Activated naive CD8-positive, alpha-beta T cell treated with anti-CD3 and anti-CD28 coated beads, Interleukin-2, amount 50 U/mL, for 24 hours (primary cell): ENCODE measurements at regions not wholly inside any gene's neighbourhood (a gene's known extent, or its start where the extent isn't known, plus 50 kb on each side); places are given as distances from the start of the nearest gene placed in this dataset.

ENCODE experiments used
- ATAC-seq: fragments of 150-1000 bp; cut with Tn5 transposase; one replicate; pipeline ENCODE4 v1.10.0; 2021
- DNase-seq: peaks from one replicate; pipeline ENCODE4 v3.0.0; 2021
- H3K27ac Mint-ChIP-seq: one replicate; pipeline ENCODE4 v1.8.0; 2021; ENCODE audit warnings: mild to moderate bottlenecking, mixed read lengths
- H3K27me3 Mint-ChIP-seq: one replicate; pipeline ENCODE4 v1.8.0; 2021; ENCODE audit warnings: mixed read lengths
- H3K36me3 Mint-ChIP-seq: one replicate; pipeline ENCODE4 v1.8.0; 2021; ENCODE audit warnings: low read depth, mixed read lengths
- H3K4me1 Mint-ChIP-seq: one replicate; pipeline ENCODE4 v1.8.0; 2021; ENCODE audit warnings: mixed read lengths
- H3K4me3 Mint-ChIP-seq: one replicate; pipeline ENCODE4 v1.8.0; 2021; ENCODE audit warnings: mild to moderate bottlenecking, moderate library complexity, mixed read lengths
- H3K9me3 Mint-ChIP-seq: one replicate; pipeline ENCODE4 v1.8.0; 2021; ENCODE audit warnings: mixed read lengths

DNA sequence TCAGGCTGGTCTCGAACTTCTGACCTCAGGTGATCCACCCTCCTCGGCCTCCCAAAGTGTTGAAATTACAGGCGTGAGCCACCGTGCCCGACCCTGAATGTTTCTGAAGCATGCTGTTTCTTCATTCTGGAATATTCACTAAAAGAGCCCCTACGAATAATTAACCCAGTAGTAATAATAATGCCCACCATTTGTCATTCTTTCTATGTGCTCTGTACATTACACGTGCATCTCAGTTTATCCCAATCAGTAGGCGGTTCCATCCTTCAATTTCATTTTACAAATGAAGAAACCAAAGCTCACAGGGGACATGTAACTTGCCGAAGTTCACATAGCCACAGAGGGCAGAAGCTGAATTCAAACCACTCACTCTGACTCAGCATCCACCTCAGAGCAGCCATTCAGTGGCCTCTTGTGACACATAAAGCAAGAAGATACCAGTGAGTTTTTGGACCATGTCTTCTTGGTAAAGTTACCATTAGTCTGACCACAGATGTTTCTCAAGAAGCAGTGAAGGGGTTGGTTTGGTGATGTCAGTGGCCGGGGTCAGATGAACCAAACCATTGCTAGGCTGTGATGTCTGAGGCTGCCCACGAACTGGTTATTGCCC, 71.9 kb upstream of the DUSP5 start:
- Mint-ChIP-seq H3K9me3 (peaks cover 3% of the 10 kb centered on the region), H3K27ac (peak overlapping the region; percentile 90), H3K27me3 (peaks cover 7% of the 10 kb centered on the region), H3K4me1 (peaks cover 75% of the 10 kb centered on the region), H3K36me3 (no peaks in the 10 kb centered on the region), H3K4me3 (peak overlapping the region; percentile 55)
- DNase-seq: peak; percentile 75
- peak; percentile 89 for ATAC-seq

DNA sequence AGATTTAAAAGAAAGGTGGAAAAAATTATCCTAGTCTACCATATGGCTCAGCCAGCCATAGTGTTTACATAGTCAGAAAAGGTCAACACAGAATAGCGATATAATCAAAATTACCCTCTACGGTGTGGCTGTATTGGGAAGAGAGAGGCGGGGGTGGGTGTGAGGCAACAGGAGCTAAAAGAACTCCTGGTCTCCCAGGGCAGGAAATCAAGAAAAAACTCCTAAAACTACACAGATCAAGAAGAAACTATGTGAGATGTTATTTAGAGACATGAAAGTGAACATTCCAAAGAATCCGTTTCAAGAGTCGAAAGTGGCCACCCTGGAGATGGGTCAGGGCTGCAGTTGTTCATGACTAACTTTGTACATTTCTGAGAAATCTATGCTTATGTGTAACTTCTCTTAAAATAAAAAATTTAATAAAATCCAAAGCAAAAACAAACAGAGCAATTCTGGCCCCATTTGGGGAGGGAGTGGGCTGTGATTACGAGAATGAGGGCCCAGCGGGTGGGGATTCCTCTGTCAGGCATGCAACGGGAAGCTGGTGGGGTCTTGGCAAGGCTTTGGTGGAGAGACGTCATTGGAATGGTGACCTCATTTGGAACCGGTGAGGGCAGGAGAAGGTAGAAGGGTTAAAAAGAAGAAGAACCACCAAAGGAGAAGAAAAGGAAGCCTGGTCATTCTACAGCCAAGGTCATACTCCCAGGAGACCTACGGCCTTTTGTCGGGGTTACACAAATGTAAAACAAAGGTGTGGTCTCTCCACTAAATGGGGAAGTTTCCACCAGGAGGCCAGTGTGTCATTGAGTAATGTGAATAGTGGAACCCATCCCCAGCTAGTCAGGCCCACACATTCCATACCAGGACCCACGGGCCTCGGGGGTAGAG, 71.2 kb upstream of the DUSP5 start:
- Mint-ChIP-seq H3K9me3 (peaks cover 3% of the 10 kb centered on the region), H3K27ac (peak overlapping the region; percentile 90), H3K4me3 (peak overlapping the region; percentile 55), H3K27me3 (peaks cover 6% of the 10 kb centered on the region), H3K36me3 (no peaks in the 10 kb centered on the region), H3K4me1 (peaks cover 69% of the 10 kb centered on the region)
- ATAC-seq: peak; percentile 4
- DNase-seq: no peak

DNA sequence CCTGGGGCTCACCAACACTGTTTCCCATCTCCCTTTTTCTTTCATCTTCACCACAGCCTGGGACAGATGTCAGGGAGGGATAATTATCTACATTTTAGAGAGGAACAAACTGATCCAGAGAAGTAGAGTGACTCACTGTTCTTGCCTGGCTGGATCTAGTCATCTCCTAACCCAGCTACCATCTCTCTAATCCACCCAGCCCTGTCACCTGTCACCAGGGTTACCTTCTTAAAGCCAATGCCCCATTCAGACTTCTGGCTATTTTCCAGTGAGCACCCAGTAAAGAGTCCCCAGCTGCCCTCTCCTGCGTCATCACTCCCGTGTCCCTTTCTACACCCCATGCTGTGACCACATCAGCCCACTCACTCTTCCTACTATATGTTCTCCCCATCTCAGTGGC, 68.4 kb upstream of the DUSP5 start:
- ATAC-seq (peak; percentile 29), DNase-seq (no peak)
- peak overlapping the region; percentile 30 for H3K27ac Mint-ChIP-seq
- H3K9me3 Mint-ChIP-seq: peaks cover 3% of the 10 kb centered on the region
- no peaks in the 10 kb centered on the region for H3K36me3 Mint-ChIP-seq
- H3K27me3 Mint-ChIP-seq: no peaks in the 10 kb centered on the region
- H3K4me1 Mint-ChIP-seq: peaks cover 59% of the 10 kb centered on the region
- H3K4me3 Mint-ChIP-seq: no peak overlapping the region

DNA sequence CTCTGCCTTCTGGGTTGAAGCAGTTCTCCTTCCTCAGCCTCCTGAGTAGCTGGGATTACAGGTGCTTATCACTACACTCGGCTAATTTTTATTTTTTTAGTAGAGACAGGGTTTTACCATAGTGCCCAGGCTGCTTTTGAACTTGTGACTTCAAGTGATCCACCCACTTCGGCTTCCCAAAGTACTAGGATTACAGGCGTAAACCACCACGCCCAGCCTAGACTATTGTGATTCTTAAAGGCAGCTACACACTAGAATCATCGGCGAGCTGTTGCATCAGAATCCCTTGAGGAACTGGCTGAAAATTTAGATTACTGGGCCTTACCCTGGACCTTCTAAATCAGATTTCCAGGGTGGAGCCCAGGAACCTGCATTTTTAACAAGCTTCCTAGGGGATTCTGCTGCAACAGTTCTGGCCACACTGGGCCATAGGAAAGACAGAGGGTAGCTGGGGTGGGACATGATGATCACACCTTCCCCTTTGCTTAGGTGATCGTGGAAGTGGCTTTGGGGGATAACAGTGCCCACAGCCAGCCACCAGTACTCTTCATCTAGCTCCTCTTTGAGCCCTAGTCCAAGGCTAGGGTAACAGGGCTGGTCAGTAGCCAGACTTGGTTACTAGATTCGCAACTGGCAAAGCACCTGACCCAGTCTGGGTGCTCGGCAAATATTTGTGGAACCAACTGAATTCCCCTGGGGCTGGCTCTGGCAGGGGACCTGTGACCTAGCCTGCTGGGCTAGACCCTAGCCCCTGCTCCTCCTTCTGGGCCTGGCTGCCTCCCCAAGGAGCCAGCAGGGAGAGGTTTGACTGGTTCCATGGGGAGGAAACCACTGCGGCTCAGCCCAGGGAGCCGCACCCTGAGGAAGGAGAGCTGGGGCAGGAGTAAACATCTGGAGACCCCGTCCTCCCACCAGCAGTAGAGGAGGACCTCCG, 67.1 kb upstream of the DUSP5 start:
- no peak for ATAC-seq
- peaks cover 3% of the 10 kb centered on the region for H3K9me3 Mint-ChIP-seq
- no peaks in the 10 kb centered on the region for H3K27me3 Mint-ChIP-seq
- no peak for DNase-seq
- H3K4me1 Mint-ChIP-seq: peaks cover 48% of the 10 kb centered on the region
- no peaks in the 10 kb centered on the region for H3K36me3 Mint-ChIP-seq
- H3K4me3 Mint-ChIP-seq: no peak overlapping the region
- no peak overlapping the region for H3K27ac Mint-ChIP-seq

DNA sequence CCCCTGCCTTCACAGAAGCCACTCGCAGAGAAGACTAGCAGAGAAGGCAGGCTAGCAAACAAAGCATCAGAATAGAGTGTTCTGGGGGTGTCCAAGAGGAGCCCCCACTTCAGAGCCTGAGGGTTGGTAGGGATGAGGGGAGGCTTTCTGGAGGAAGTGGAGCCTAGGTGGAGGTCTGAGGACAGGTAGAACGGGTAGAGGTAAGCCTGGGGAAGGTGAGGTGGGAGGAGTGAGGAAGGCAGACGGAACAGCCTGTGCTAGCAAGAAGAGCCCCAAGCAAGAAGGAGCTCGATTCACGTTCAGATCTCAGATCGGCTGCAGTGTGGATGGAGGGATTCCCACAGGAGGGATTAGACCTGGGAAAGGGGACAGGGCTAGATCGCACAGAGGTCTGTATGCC, 66.0 kb upstream of the DUSP5 start:
- no peaks in the 10 kb centered on the region for H3K27me3 Mint-ChIP-seq
- DNase-seq (no peak), ATAC-seq (no peak)
- H3K9me3 Mint-ChIP-seq: no peaks in the 10 kb centered on the region
- H3K27ac Mint-ChIP-seq: no peak overlapping the region
- H3K36me3 Mint-ChIP-seq: no peaks in the 10 kb centered on the region
- H3K4me1 Mint-ChIP-seq: peaks cover 38% of the 10 kb centered on the region
- no peak overlapping the region for H3K4me3 Mint-ChIP-seq

DNA sequence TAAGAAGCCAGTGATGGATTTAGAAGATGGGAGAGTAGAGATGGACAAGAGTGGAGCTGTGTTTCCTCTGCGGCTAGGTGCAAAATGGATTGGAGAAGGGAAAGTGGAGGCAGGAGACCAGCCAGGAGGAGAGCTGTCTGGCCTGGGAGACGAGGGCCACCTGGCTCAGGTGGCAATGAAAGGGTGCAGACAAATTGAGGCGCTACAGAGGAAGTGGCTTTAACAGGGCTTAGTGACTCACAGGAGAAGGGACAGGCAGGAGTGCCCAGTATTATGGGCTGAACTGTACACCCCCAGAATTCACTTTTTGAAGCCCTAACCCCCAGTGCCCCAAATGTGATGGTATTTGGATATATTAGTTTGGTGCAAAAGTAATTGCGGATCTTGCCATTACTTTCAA, 65.6 kb upstream of the DUSP5 start:
- H3K36me3 Mint-ChIP-seq: no peaks in the 10 kb centered on the region
- H3K27me3 Mint-ChIP-seq: no peaks in the 10 kb centered on the region
- H3K9me3 Mint-ChIP-seq: no peaks in the 10 kb centered on the region
- H3K27ac Mint-ChIP-seq: no peak overlapping the region
- ATAC-seq (no peak), DNase-seq (no peak)
- H3K4me1 Mint-ChIP-seq: peaks cover 34% of the 10 kb centered on the region
- H3K4me3 Mint-ChIP-seq: no peak overlapping the region

DNA sequence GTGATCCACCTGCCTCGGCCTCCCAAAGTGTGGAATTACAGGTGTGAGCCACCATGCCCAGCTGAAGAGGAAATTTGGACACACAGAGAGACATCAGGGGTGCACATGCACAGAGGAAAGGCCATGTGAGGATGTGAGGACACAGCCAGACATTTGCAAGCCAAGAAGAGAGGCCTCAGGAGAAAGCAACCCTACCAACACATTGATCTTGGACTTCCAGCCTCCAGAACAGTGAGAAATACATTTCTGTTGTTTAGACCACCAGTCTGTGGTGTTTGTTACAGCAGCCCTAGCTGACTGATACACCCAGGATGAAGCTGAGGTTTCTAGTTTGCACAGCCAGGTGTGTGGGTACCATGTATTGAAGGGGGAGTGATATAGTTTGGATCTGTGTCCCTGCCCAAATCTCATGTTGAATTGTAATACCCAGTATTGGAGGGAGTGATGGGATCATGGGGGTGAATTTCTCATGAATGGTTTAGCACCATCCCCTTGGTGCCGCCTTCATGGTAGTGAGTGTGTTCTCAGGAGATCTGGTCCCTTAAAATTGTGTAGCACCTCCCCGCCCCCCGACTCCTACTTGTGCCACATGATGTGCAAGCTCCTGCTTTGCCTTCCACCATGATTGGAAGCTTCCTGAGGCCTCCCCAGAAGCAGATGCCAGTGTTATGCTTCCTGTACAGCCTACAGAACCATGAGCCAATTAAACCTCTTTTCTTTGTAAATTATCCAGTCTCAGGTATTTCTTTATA, 64.7 kb upstream of the DUSP5 start:
- H3K27me3 Mint-ChIP-seq: no peaks in the 10 kb centered on the region
- no peaks in the 10 kb centered on the region for H3K9me3 Mint-ChIP-seq
- H3K4me1 Mint-ChIP-seq: peaks cover 26% of the 10 kb centered on the region
- H3K4me3 Mint-ChIP-seq: no peak overlapping the region
- DNase-seq (no peak), ATAC-seq (no peak)
- H3K36me3 Mint-ChIP-seq: no peaks in the 10 kb centered on the region
- H3K27ac Mint-ChIP-seq: no peak overlapping the region

DNA sequence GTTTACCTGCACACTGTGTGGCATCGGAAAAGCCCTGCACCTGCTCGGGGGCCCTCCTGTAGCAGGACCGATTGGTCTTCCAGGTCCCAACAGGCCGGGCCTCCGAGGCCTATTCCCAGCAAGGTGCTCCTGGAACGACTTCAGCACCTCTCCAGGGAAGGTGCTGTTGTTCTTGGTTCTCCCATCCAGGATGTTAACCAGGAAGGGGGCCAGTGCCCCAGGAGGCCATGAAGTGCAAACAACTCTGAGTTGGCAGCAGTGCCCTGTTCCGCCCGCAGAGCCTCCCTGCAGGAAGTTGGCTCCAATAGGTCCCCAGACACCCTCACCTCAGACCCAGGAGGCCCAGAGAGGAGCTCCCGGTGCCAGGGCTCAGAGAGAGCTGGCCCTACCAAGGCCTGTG, 64.0 kb upstream of the DUSP5 start:
- Mint-ChIP-seq H3K4me3 (no peak overlapping the region), H3K27me3 (no peaks in the 10 kb centered on the region), H3K36me3 (no peaks in the 10 kb centered on the region), H3K27ac (no peak overlapping the region), H3K4me1 (peaks cover 19% of the 10 kb centered on the region), H3K9me3 (no peaks in the 10 kb centered on the region)
- no peak for ATAC-seq
- no peak for DNase-seq

DNA sequence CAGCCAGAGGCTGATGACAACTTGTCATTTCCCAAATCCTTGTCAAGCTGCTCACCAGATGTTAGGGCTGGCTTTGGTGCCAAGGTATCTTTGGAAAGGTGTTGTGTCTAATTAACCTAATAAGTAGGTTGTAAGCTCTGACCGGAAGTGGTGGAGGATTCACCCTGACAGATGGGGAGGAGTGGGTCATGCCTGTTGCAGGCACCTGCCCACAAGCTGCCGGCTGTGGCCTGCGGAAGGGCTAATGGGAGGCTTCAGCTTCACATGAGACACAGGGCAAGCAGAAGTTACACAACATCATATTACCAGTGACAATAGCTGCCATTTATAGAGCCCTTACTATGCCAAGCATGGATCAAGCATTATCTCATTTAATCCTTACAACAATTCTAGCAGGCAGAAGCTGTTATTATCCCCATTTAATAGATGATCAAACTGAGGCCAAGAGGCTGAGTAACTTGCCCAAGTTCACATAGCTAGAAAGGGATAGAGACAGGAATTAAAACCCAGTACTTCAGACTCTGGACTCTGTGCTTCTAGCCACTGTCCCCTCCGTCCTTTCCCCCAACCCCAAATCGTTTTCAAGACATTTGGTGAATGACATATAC, 63.1 kb upstream of the DUSP5 start:
- DNase-seq (no peak), ATAC-seq (no peak)
- Mint-ChIP-seq H3K36me3 (no peaks in the 10 kb centered on the region), H3K4me1 (peaks cover 12% of the 10 kb centered on the region), H3K4me3 (no peak overlapping the region), H3K27ac (no peak overlapping the region), H3K9me3 (no peaks in the 10 kb centered on the region), H3K27me3 (no peaks in the 10 kb centered on the region)

DNA sequence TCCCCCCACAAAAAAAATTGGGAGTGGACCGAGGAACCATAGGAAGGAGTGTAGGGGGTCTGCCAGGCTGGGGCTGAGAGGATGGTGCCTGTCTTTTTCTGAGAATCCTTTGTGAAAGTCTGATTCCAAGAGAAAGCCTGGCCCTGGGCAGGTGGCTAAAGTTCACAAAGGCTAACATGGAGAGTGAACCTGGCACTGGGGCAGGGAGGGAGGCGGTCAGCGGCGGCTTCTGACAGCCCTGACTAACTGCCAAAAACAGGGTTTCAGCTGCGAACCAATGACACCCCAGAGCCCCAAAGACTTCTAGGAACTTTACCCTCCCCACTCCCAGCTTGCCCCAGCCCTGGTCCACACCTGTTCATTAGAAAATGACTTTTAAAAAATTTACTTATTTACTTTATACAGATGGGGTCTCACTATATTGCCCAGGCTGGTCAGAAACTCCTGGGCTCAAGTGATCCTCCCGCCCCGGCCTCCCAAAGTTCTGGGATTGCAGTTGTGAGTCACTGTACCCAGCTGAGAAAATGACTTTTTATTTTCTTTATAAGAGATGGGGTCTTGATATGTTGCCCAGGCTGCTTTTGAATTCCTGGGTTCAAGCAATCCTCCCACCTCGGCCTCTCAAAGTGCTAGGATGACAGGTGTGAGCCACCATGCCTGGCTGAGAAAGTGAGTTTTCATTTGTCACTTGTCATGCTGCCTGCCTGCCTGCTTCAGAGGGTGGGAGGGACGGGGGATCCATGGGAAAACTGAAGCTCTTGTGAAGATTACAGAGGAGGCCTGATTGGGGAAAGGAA, 61.0 kb upstream of the DUSP5 start:
- Mint-ChIP-seq H3K4me1 (peaks cover 6% of the 10 kb centered on the region), H3K27ac (no peak overlapping the region), H3K27me3 (no peaks in the 10 kb centered on the region), H3K9me3 (no peaks in the 10 kb centered on the region), H3K36me3 (no peaks in the 10 kb centered on the region), H3K4me3 (no peak overlapping the region)
- DNase-seq (no peak), ATAC-seq (no peak)

DNA sequence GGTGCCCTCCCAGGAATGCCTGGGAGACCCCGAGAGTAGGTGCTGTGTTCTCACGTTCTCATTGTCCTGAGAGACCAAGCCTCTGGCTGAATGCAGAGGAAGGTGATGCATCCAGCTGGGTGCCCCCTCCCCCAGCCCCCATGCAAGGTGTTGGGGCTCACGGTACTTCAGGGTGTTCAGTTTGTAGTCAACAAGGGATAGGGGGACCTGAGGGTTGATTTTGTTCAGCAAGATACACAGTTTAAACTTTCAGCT, 60.4 kb upstream of the DUSP5 start:
- no peak overlapping the region for H3K27ac Mint-ChIP-seq
- no peak for ATAC-seq
- no peak for DNase-seq
- H3K4me1 Mint-ChIP-seq: peaks cover 7% of the 10 kb centered on the region
- H3K27me3 Mint-ChIP-seq: no peaks in the 10 kb centered on the region
- H3K9me3 Mint-ChIP-seq: no peaks in the 10 kb centered on the region
- H3K4me3 Mint-ChIP-seq: no peak overlapping the region
- no peaks in the 10 kb centered on the region for H3K36me3 Mint-ChIP-seq

DNA sequence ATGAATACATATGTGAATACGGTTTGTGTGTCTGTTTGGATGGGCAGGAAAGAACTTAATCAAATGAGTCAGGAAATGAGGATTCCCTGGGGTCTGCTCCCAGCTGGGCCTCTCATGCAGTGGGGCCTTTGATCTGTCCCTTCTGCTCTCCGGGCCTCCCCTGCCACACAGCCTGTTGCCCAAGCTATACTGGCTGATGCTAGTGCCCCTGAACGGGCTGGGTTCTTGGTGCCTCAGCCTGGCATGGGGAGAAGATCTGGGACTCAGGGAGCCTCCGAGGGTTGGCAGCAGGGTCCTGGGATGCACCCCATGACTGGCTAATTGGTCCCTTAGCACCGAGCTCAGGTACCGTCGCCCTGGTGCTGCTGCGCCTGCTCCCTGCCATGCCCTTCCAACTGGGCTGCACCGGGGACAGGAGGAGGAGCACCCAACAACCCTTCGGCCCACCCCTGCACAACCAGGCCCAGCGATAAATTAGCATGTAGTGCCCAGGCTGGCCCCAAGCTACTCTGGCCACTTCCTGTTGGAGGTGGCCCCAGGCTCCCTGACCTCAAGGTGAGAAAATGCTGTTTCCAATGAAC, 59.9 kb upstream of the DUSP5 start:
- ATAC-seq (no peak), DNase-seq (no peak)
- Mint-ChIP-seq H3K36me3 (no peaks in the 10 kb centered on the region), H3K27me3 (no peaks in the 10 kb centered on the region), H3K27ac (no peak overlapping the region), H3K4me3 (no peak overlapping the region), H3K4me1 (peaks cover 7% of the 10 kb centered on the region), H3K9me3 (no peaks in the 10 kb centered on the region)

DNA sequence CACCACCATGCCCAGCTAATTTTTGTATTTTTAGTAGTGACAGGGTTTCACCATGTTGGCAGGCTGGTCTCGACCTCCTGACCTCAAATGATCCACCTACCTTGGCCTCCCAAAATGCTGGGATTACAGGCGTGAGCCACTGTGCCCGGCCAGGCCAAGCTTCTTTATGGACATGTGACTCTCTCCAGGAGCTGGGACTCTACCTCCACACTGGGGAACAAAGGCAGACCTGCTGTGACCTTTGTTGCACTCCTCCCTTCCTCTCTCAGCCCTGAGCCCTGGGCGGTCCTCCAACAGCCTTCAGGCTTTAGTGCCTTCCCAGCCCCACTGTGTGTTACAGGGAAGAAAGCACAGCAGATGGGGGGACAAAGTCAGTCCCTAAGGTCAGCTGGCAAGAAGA, 55.0 kb upstream of the DUSP5 start:
- H3K36me3 Mint-ChIP-seq: no peaks in the 10 kb centered on the region
- no peak for ATAC-seq
- H3K27ac Mint-ChIP-seq: no peak overlapping the region
- peaks cover 2% of the 10 kb centered on the region for H3K27me3 Mint-ChIP-seq
- no peaks in the 10 kb centered on the region for H3K9me3 Mint-ChIP-seq
- H3K4me1 Mint-ChIP-seq: peaks cover 11% of the 10 kb centered on the region
- no peak for DNase-seq
- H3K4me3 Mint-ChIP-seq: no peak overlapping the region
